Activated T-helper 17 cell treated with anti-CD3 and anti-CD28 coated beads, Interleukin-2, amount 50 U/mL, for 72 hours (primary cell): ENCODE measurements at regions not wholly inside any gene's neighbourhood (a gene's known extent, or its start where the extent isn't known, plus 50 kb on each side); places are given as distances from the start of the nearest gene placed in this dataset.
"Not testable (repeated sequence)": the region's sequence is repeated elsewhere in the genome, so short reads cannot be mapped to it uniquely, and the experiment has no call there.

Experiments
- ATAC-seq: fragments of 150-1000 bp; cut with Tn5 transposase; replicated peaks from 2 replicates; pipeline ENCODE4 v1.10.0; 2021; ENCODE audit warnings: mild to moderate bottlenecking, moderate library complexity
- H3K27ac Mint-ChIP-seq: one replicate; pipeline ENCODE4 v1.8.0; 2022; ENCODE audit warnings: mixed read lengths
- H3K27me3 Mint-ChIP-seq: one replicate; pipeline ENCODE4 v1.8.0; 2022; ENCODE audit warnings: mixed read lengths
- H3K36me3 Mint-ChIP-seq: one replicate; pipeline ENCODE4 v1.8.0; 2022; ENCODE audit warnings: low read depth, mild to moderate bottlenecking, mixed read lengths
- H3K4me1 Mint-ChIP-seq: one replicate; pipeline ENCODE4 v1.8.0; 2022; ENCODE audit warnings: mixed read lengths
- H3K4me3 Mint-ChIP-seq: one replicate; pipeline ENCODE4 v1.8.0; 2022; ENCODE audit warnings: mild to moderate bottlenecking, mixed read lengths
- H3K9me3 Mint-ChIP-seq: one replicate; pipeline ENCODE4 v1.8.0; 2022; ENCODE audit warnings: mixed read lengths

DNA sequence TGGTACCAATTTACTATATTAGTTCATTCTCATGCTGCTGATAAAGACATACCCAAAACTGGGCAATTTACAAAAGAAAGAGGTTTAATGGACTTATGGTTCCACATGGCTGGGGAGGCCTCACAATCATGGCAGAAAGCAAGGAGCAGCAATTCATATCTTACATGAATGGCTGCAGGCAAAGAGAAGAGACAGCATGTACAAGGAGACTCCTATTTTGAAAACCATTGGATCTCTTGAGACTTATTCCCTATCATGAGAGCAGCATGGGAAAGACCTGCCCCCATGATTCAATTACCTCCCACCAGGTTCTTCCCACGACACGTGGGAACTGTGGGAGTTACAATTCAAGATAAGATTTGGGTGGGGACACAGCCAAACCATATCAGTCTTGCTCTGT lies 200.5 kb downstream of the FCRL5 start:
- ATAC-seq = not testable (repeated sequence)

DNA sequence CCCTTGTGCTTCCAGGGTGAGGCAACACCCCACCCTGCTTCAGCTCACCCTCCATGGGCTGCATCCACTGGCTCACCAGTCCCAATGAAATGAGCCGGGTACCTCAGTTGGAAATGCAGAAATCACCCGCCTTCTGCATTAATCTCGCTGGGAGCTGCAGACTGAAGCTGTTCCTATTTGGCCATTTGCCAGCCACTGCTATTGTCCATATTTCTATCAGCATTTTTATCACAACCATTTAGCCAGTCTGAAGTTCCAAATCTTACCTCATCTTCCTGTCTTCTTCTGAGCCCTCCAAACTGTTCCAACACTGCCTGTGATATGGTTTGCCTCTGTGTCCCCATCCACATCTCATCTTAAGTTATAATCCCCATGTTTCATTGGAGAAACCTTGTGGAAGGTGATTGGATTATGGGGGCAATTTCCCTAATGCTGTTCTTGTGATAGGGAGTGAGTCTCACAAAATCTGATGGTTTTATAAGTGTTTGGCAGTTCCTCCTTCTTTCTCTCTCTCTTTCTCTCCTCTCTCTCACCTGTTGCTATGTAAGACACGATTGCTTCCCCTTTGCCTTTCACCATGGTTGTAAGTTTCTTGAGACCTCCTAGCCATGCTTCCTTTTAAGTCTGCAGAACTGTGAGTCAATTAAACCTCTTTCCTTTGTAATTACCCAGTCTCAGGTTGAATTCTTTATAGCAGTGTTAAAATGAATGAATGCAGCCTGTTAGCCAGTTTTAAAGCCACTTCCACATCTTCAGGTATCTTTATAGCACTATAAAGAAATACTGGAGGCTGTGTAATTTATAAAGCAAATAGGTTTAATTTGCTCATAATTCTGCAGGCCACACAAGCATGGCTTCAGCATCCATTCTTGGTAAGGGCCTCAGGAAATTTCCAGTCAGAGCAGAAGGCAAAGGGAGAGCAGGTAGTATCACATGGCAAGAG lies 203.5 kb downstream of the FCRL5 start:
- Mint-ChIP-seq H3K27me3 (peaks cover 36% of the 10 kb centered on the region), H3K9me3 (peaks cover 4% of the 10 kb centered on the region), H3K4me3 (no peak overlapping the region), H3K4me1 (no peaks in the 10 kb centered on the region), H3K36me3 (no peaks in the 10 kb centered on the region), H3K27ac (no peak overlapping the region)
- no peak for ATAC-seq

More for the DNA sequence above, 200.5 kb downstream of the FCRL5 start:
- not testable (repeated sequence) for H3K36me3 Mint-ChIP-seq, H3K27ac Mint-ChIP-seq, H3K4me3 Mint-ChIP-seq, H3K9me3 Mint-ChIP-seq, H3K4me1 Mint-ChIP-seq
- H3K27me3 Mint-ChIP-seq = peaks cover 19% of the 10 kb centered on the region

DNA sequence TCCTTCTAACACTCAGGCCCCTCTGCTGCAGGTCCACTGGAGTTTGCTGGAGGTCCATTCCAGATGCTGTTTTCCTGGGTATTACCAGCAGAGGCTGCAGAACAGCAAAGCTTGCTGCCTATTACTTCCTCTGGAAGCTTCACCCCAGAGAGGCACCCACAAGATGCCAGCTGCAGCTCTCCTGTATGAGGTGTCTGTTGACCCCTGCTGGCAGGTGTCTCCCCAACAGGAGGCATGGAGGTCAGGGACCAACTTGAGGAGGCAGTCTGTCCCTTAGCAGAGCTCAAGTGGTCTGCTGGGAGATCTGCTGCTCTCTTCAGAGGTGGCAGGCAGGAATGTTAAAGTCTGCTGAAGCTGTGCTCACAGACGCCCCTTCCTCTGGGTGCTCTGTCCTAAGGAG lies 204.8 kb downstream of the FCRL5 start:
- no peak for ATAC-seq
- no peak overlapping the region for H3K27ac Mint-ChIP-seq
- peaks cover 36% of the 10 kb centered on the region for H3K27me3 Mint-ChIP-seq
- H3K4me3 Mint-ChIP-seq = no peak overlapping the region
- H3K9me3 Mint-ChIP-seq = peaks cover 4% of the 10 kb centered on the region
- H3K4me1 Mint-ChIP-seq = no peaks in the 10 kb centered on the region
- no peaks in the 10 kb centered on the region for H3K36me3 Mint-ChIP-seq

DNA sequence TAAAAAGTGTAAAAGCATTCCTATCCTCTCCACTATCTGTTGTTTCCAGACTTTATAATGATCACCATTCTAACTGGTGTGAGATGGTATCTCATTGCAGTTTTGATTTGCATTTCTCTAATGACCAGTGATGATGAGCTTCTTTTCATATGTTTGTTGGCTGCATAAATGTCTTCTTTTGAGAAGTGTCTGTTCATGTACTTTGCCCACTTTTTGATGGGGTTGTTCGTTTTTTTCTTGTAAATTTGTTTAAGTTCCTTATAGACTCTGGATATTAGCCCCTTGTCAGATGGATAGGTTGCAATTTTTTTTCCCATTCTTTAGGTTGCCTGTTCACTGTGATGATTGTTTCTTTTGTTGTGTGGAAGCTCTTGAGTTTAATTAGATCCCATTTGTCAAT lies 199.6 kb upstream of the ETV3 start:
- not testable (repeated sequence) for H3K4me3 Mint-ChIP-seq, H3K36me3 Mint-ChIP-seq, ATAC-seq, H3K9me3 Mint-ChIP-seq, H3K27ac Mint-ChIP-seq, H3K4me1 Mint-ChIP-seq
- peaks cover 21% of the 10 kb centered on the region for H3K27me3 Mint-ChIP-seq

DNA sequence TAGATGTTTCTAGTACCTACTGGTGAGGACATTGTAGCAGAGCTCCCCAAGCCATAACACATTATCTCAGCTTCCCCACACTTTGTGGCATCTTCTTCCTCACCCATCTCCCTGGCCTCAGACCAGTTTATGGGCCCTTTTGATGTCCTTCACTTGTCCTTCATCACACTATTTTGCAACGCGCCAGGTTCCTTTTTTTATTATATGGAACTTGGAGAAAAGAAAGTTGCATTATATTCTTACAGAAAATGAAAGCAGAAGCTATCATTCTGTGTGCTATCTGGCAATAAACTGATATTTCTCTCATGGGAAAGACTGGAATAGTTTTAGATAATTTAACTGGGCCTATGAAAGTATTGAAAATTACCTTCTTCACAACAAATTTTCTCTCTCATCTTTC lies 196.9 kb upstream of the ETV3 start:
- no peak overlapping the region for H3K4me3 Mint-ChIP-seq
- peaks cover 32% of the 10 kb centered on the region for H3K27me3 Mint-ChIP-seq
- no peak overlapping the region for H3K27ac Mint-ChIP-seq
- H3K4me1 Mint-ChIP-seq = no peaks in the 10 kb centered on the region
- peaks cover 7% of the 10 kb centered on the region for H3K9me3 Mint-ChIP-seq
- ATAC-seq = no peak
- H3K36me3 Mint-ChIP-seq = no peaks in the 10 kb centered on the region

DNA sequence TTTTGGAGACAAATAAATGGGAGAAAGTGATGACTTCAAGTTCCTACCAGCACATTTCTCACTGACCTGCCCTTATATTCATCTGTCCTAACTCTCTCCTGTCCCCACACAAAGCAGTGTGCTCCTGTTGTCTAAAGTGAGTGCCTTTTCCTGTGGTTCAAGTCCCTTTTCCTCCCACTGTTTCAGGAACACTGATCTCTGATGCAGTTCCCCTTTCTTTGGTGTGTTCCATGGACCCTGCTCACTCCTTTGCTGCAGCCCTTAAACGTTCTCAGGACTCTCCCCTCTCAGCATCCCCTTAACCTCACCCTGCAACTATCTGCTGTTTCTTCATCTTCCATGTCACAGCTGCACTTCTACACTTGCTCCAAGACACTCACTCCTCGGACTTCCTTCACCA lies 195.8 kb upstream of the ETV3 start:
- Mint-ChIP-seq H3K4me3 (no peak overlapping the region), H3K9me3 (peaks cover 7% of the 10 kb centered on the region), H3K4me1 (no peaks in the 10 kb centered on the region), H3K27me3 (peaks cover 35% of the 10 kb centered on the region), H3K36me3 (no peaks in the 10 kb centered on the region), H3K27ac (no peak overlapping the region)
- no peak for ATAC-seq

DNA sequence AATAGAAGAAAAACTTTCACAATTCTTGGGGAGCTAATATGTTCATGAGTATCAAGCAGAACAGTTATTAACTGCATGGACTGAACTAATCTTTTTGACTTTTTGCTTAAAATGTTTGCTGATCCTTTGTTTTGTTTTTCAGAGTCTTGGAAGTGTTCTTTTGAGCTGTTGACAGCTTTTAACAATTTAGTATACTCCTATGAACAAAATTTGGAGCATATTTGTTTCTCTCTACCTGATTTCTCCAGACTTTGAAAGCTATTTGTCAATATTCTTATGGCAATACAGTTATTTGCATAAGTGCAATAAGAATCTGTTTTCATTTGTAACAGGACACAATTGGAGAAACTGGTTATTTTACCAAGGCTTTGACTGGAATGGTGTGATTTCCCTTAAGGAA lies 192.0 kb upstream of the ETV3 start:
- not testable (repeated sequence) for H3K4me1 Mint-ChIP-seq, ATAC-seq, H3K36me3 Mint-ChIP-seq, H3K9me3 Mint-ChIP-seq, H3K4me3 Mint-ChIP-seq, H3K27ac Mint-ChIP-seq
- peaks cover 29% of the 10 kb centered on the region for H3K27me3 Mint-ChIP-seq

DNA sequence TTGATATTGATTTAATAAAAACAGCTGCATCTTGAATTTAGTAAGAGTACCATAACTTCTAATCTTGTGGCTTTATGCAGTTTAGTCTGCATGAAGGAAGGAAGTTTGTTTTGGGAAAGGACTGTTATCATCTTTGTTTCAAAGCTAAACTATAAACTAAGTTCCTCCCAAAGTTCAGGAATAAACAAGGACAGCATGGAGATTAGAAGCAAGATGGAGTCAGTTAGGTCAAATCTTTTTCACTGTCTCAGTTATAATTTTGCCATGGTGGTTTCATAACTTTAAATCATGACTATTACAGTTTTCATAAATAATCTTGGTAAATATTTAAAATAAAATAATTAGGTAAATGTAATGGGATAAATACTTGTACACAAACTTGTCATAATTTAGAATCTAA lies 189.9 kb upstream of the ETV3 start:
- H3K36me3 Mint-ChIP-seq, H3K9me3 Mint-ChIP-seq, ATAC-seq, H3K4me1 Mint-ChIP-seq, H3K4me3 Mint-ChIP-seq, H3K27ac Mint-ChIP-seq: not testable (repeated sequence)
- H3K27me3 Mint-ChIP-seq = peaks cover 31% of the 10 kb centered on the region

DNA sequence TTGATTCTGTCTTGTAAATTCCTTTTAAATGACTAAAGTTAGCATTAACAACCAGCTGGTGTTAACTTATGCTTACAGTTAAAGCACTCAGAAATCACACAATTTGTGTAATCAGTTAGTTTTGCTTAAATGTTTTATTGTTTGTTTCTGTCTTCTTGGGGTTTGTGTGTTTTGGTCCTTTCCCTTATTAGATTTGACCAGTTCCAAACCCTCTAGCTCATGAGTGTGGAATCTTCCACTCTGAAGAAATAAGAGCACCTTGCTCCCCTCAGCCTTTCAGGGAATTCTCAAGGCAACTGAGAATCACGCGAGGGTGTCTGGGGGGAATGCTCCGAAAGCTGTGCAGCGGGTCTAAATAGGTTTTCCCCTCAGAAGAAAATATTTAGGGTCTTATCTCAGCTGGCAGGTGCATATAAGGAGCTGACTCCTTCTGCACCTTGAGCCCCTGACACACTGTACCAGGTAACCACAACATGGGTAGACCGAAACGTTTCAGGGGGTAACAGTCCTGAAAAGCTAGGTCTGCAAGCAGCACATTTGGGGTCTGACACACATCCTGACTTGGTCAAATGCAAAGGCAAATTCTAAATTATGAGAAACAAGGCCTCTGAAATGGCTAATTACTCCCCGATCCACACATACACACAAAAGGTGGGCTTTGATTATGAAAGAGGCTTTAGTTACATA lies 188.1 kb upstream of the ETV3 start:
- H3K9me3 Mint-ChIP-seq = no peaks in the 10 kb centered on the region
- H3K4me1 Mint-ChIP-seq = no peaks in the 10 kb centered on the region
- no peak overlapping the region for H3K4me3 Mint-ChIP-seq

DNA sequence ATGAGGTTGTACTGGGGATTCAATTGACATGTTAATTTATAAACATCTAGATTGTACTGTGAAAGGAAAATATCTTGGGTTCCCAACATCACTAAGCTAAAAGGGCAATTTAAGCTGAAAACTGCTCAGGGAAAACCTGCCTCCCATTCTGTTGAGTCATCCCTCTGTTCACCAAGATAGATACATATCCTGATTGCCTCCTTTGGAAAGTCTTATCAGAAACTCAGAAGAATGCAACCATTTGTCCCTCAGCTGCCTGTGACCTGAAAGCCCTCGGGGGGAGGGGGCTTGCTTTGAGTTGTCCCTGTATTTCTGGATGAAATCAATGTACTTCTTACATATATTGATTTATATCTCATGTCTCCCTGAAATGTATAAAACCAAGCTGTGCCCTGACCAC lies 187.0 kb upstream of the ETV3 start:
- Mint-ChIP-seq H3K27ac (no peak overlapping the region), H3K36me3 (no peaks in the 10 kb centered on the region), H3K4me3 (no peak overlapping the region), H3K9me3 (no peaks in the 10 kb centered on the region), H3K4me1 (no peaks in the 10 kb centered on the region), H3K27me3 (peaks cover 38% of the 10 kb centered on the region)
- ATAC-seq = no peak

More for the DNA sequence above, 188.1 kb upstream of the ETV3 start:
- peaks cover 35% of the 10 kb centered on the region for H3K27me3 Mint-ChIP-seq
- ATAC-seq = no peak
- no peak overlapping the region for H3K27ac Mint-ChIP-seq
- H3K36me3 Mint-ChIP-seq = no peaks in the 10 kb centered on the region

DNA sequence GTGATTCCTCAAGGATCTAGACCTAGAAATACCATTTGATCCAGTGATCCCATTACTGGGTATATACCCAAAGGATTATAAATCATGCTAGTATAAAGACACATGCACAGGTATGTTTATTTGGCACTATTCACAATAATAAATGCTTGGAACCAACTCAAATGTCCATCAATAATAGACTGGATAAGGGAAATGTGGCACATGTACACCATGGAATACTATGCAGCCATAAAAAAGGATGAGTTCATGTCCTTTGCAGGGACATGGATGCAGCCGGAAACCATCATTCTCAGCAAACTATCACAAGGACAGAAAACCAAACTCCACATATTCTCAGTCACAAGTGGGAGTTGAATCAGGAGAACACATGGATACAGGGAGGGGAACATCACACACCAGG lies 183.8 kb upstream of the ETV3 start:
- H3K27ac Mint-ChIP-seq, ATAC-seq, H3K4me1 Mint-ChIP-seq, H3K36me3 Mint-ChIP-seq, H3K4me3 Mint-ChIP-seq: not testable (repeated sequence)
- H3K27me3 Mint-ChIP-seq = peaks cover 34% of the 10 kb centered on the region
- peaks cover 12% of the 10 kb centered on the region for H3K9me3 Mint-ChIP-seq

DNA sequence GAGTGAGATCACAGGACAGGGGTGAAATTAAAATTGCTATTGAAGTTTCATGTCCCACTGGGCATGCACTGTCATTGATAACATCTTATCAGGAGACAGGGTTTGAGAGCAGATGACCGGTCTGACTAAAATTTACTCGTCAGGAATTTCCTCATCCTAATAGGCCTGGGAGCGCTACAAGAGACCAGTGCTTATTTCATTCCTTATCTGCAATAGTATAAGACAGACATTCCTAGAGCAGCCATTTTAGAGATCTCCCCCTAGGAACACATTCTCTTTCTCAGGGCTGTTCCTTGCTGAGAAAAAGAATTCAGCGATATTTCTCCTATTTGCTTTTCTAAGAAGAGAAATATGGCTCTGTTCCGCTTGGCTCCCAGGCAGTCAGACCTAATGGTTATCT lies 181.4 kb upstream of the ETV3 start:
- Mint-ChIP-seq H3K36me3 (no peaks in the 10 kb centered on the region), H3K27me3 (peaks cover 33% of the 10 kb centered on the region), H3K4me1 (no peaks in the 10 kb centered on the region), H3K4me3 (no peak overlapping the region), H3K27ac (no peak overlapping the region), H3K9me3 (peaks cover 17% of the 10 kb centered on the region)
- no peak for ATAC-seq

DNA sequence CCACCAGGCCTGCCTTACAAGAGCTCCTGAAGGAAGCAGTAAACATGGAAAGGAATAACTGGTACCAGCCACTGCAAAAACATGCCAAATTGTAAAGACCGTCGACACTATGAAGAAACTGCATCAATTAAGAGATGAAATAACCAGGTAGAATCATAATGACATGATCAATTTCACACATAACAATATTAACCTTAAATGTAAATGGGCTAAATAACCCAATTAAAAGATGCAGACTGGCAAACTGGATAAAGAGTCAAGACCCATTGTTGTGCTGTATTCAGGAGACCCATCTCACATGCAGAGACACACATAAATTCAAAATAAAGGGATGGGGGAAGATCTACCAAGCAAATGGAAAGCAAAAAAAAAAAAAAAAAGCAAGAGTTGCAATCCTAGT lies 179.0 kb upstream of the ETV3 start:
- Mint-ChIP-seq H3K9me3 (peaks cover 17% of the 10 kb centered on the region), H3K27me3 (peaks cover 40% of the 10 kb centered on the region)
- H3K36me3 Mint-ChIP-seq, ATAC-seq, H3K27ac Mint-ChIP-seq, H3K4me1 Mint-ChIP-seq, H3K4me3 Mint-ChIP-seq: not testable (repeated sequence)

DNA sequence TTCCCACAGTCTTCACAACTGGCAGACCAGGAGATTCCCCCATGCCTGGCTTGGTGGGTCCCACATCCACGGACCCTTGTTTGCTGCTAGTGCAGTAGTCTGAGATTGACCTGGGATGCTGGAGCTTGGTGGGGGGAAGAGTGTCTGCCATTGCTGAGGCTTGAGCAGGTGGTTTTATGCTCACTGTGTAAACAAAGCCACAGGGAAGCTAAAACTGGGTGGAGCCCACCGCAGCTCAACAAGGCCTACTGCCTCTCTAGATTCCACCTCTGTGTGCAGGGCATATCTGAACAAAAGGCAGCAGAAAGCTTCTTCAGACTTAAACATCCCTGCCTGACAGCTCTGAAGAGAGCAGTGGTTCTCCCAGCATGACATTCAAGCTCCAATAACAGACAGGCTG lies 177.3 kb upstream of the ETV3 start:
- H3K27ac Mint-ChIP-seq = no peak overlapping the region
- H3K36me3 Mint-ChIP-seq = no peaks in the 10 kb centered on the region
- H3K9me3 Mint-ChIP-seq = peaks cover 17% of the 10 kb centered on the region
- no peak overlapping the region for H3K4me3 Mint-ChIP-seq
- no peak for ATAC-seq
- peaks cover 38% of the 10 kb centered on the region for H3K27me3 Mint-ChIP-seq
- H3K4me1 Mint-ChIP-seq = no peaks in the 10 kb centered on the region

DNA sequence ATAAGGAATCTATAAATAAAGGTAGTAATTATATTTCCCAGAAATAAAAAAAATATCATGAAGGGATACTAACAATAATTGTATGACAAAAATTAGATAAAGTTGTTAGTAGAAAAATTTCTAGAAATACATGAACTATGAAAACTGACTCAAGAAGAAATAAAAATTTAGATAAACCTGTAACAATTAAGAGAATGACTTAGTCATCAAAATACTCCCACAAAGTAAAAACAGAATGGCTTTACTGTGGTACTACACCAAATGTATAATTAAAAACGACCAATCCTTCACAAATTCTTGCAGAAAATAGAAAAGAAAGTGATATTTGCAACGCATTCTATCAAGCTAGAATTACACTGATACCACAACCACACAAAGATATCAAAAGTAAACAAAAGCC lies 176.2 kb upstream of the ETV3 start:
- Mint-ChIP-seq H3K4me1 (no peaks in the 10 kb centered on the region), H3K36me3 (no peaks in the 10 kb centered on the region), H3K4me3 (no peak overlapping the region), H3K27me3 (peaks cover 41% of the 10 kb centered on the region), H3K27ac (no peak overlapping the region), H3K9me3 (peaks cover 17% of the 10 kb centered on the region)
- ATAC-seq = no peak
